GM21576 (cell line): ENCODE measurements at regions not wholly inside any gene's neighbourhood (a gene's known extent, or its start where the extent isn't known, plus 50 kb on each side); places are given as distances from the start of the nearest gene placed in this dataset.

Experiments
- ATAC-seq: cut with Tn5 transposase; IDR thresholded peaks from one replicate; pipeline ENCODE4 v1.9.1; 2021; ENCODE audit warnings: mild to moderate bottlenecking, moderate library complexity; ENCODE audit not compliant: unreplicated experiment

DNA sequence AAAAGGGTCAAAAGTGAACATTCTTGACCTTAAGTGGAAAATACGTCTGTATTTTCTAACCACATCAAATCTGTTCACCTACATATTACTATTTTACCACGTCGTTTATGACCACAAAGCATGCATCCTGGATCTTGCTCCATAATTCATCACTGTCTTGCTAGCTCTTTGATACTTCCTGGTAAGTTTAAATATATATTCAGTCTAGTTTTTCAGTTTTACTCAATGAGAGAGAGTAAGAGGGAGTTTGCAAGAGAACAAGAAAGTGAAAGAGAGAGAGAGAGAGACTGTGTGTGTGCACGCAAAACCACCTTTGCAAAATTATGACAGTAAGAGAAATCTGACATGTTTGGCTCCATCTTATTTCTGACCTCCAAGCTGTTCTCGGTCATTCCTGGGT lies 173.7 kb upstream of the GALNTL6 start:
- peak; percentile 93 for ATAC-seq

- ATAC-seq, result no peak
Observed at GRCh38 chr4:171636606-171637005, 176.6 kb upstream of the GALNTL6 start.

GRCh38 chr4:171629737-171630136 lies 183.5 kb upstream of the GALNTL6 start:
- no peak for ATAC-seq

DNA sequence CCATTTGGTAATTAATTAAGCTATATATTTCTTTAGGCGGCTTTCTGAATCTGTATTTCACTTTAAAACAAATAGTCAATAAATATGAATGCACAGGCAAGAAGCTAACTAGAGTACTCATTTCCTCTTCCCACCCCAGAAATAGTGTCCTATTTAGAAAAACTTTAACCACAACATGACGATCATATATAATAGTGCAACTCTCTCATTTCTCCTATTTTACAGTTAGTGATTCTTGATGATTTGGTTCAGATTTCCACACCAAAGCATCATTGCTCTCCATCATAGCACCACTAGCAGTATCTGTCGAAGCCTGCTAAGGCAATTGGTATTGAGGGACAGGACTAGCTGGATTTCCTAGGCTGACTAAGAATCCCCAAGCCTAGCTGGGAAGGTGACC lies 184.0 kb upstream of the GALNTL6 start:
- peak; percentile 98 for ATAC-seq

DNA sequence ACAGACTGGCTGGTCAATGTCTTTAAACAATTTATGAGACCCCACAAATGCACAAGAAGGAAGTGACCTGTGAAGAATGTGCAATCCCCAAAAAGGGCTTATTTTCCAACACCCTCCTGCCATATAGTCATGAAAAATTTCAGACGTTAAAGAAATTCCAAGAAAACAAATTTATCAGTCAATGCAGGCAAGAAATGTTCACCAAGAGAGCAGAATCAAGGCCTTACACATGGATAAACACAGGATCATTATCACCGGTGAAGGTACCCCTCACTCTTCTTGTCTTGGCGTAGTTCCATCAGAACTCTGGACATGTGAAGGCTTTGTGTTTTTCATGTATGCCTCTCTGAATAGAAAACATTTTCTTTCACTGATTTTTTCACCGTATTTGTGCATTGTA lies 186.7 kb upstream of the GALNTL6 start:
- ATAC-seq, result no peak

- ATAC-seq, result no peak
Observed at GRCh38 chr4:171622729-171623128, 190.5 kb upstream of the GALNTL6 start.

GRCh38 chr4:171621646-171622045 lies 191.6 kb upstream of the GALNTL6 start:
- ATAC-seq, result peak; percentile 51

- no peak for ATAC-seq
Observed at GRCh38 chr4:171612907-171613306, 200.3 kb upstream of the GALNTL6 start.

- ATAC-seq, result no peak
Observed at GRCh38 chr4:171602638-171603355, 210.4 kb upstream of the GALNTL6 start.

DNA sequence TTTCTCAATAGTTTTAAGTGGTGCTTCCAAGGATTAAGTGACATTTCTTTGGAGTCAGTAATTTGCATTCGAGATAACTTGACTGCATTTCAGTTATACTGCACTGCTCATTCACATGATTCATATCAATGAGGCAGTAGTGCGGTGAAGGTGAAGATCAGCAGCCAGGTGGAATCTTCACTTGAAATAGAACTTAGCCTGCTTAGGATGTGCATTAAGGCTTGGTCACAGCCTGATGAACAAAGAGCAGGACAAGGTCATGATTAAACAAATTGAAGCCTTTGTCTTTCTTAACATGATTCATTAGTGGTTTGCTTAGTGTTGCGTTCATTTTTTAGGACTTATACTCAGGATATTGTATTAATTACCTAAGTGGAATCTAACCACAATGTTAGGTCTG lies 212.1 kb upstream of the GALNTL6 start:
- ATAC-seq, result no peak

DNA sequence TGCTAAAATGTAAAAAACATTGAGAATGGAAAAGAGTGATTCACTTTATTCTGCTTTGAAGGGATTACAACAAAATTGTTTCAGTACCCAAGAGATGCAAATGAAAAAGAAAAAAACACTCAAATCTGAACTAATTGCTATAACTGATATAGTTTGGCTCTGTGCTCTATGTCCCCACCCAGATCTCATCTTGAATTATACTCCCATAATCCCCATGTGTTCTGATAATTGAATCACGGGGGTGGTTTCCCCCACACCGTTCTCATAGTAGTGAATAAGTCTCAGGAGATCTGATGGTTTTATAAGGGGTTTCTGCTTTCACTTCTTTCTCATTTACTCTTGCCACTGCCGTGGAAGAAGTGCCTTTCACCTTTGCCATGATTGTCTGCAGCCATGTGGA lies 213.6 kb upstream of the GALNTL6 start:
- no peak for ATAC-seq

- ATAC-seq, result no peak
Observed at GRCh38 chr4:171594293-171594692, 218.9 kb upstream of the GALNTL6 start.

GRCh38 chr4:171590716-171591115 lies 222.5 kb upstream of the GALNTL6 start:
- no peak for ATAC-seq

GRCh38 chr4:171588764-171589163 lies 224.4 kb upstream of the GALNTL6 start:
- no peak for ATAC-seq

DNA sequence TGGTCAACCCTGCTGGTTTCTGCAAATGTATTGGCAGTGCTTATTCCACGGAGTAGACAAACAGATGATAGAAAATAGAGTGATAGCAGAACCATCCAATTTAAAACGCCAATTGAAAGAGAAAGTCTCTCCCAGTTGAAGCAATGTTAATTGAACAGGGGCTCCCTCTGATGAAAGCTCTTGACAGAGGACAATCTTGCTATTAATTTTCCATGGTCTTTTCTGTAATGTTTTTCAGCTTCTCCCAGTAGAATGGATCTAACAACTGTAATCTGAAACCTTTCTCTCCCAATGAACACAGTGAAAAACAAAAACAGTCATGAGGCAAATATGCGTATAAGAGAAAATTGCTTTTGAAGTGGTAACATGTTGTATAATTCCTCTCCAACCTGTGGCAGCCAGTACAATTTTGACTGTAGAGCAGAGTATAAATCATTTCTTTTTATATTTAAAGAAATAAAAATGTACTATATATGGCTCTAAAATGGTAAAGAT lies 225.1 kb upstream of the GALNTL6 start:
- no peak for ATAC-seq

- ATAC-seq, result peak; percentile 47
Observed at GRCh38 chr4:171583790-171584189, 229.4 kb upstream of the GALNTL6 start.

DNA sequence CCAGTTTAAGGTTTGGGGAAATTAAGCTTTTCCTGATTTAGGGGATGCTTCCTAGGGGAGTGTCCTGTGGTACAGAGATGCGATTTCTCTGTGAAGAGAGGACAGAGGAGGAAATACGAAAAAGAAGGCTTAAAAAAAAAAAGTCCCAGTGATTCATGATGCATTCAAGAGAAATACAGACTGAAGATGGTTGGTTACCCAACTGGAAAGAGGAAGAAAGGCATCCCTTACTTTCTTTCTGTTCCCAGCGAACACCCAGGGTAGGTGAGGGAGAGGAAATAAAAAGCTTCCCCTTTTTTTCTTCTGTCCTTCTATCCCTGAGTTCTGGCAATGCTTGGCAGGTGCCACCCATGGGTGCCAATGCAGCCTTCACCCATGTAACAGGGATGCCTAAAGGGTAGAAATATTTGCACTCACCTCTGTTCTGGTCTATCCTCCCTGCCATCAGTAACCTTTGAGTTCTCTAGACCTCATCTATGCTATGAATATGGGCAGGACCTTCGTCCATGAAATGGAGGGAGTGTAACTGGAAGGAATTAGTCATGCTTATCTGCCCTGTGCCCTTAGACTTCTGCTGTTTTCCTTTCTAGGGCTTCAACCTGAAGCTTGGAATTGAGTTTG lies 230.1 kb upstream of the GALNTL6 start:
- peak; percentile 43 for ATAC-seq

- no peak for ATAC-seq
Observed at GRCh38 chr4:171573181-171573580, 240.0 kb upstream of the GALNTL6 start.

DNA sequence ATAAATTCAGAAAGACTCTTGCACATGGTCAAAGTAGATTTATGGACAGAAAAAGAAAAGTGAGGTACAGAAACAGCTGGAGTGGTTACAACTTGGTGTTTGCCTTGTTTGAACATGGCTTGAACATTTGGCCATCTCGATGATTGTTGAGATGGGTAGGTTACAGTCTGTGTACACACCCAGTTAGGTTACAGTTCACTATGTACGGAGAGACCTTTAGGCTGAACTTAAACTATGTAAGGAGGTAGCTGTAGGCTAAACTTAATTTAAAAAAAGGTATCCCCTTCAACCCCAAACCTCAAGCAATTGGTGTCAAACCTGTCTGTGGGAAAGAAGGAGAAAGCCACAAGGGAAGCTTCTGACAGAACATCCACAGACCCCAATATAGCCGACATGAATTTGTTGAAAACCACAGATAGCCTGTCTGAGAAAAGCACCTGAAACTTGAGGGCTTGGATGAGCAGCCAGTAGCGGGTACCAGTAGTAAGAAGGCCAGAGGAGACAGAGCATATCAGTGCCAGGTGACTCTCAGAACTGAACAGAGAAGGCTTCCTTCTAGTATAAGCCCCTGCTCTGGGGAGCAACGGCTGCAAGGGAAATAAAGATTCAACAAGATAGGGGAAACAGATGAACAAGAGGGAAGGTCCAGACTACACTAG lies 247.9 kb upstream of the GALNTL6 start:
- ATAC-seq, result peak; percentile 81

- ATAC-seq, result peak; percentile 52
Observed at GRCh38 chr4:171561419-171561818, 251.8 kb upstream of the GALNTL6 start.

- ATAC-seq, result no peak
Observed at GRCh38 chr4:171553961-171554360, 259.2 kb upstream of the GALNTL6 start.

- no peak for ATAC-seq
Observed at GRCh38 chr4:171542640-171543039, 270.6 kb upstream of the GALNTL6 start.
